ENCODE measurements at regions not wholly inside any gene's neighbourhood (a gene's known extent, or its start where the extent isn't known, plus 50 kb on each side); places are given as distances from the start of the nearest gene placed in this dataset.

DNA sequence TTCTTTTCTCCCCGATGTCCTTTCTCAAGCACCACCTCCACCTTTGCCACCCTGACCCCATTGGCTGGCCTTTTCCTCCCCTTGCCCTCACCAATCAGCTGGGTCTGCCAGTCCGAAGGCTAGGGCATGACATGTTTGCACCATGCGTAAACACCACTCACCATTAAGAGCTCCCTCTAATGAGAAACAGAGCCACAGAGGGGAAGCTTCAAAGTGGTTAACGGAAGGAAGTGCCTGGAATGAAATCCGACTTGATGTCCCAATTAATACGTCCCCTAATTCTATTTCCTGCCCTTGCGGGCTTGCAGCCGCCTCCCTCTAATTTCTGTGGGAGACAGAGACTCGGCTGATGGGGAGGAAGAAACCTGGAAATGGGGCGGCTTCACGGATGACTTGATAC is 318.5 kb upstream of the TBX3 start:
- no peak for TF ChIP-seq RAD21 (conservative IDR thresholded peaks at IDR 0.05)
- no peak for TF ChIP-seq EZH2 (IDR thresholded peaks at IDR 0.05; ENCODE audit: borderline replicate concordance, insufficient read depth, low read length, poor library complexity, severe bottlenecking)
- TF ChIP-seq, protein P1, sequence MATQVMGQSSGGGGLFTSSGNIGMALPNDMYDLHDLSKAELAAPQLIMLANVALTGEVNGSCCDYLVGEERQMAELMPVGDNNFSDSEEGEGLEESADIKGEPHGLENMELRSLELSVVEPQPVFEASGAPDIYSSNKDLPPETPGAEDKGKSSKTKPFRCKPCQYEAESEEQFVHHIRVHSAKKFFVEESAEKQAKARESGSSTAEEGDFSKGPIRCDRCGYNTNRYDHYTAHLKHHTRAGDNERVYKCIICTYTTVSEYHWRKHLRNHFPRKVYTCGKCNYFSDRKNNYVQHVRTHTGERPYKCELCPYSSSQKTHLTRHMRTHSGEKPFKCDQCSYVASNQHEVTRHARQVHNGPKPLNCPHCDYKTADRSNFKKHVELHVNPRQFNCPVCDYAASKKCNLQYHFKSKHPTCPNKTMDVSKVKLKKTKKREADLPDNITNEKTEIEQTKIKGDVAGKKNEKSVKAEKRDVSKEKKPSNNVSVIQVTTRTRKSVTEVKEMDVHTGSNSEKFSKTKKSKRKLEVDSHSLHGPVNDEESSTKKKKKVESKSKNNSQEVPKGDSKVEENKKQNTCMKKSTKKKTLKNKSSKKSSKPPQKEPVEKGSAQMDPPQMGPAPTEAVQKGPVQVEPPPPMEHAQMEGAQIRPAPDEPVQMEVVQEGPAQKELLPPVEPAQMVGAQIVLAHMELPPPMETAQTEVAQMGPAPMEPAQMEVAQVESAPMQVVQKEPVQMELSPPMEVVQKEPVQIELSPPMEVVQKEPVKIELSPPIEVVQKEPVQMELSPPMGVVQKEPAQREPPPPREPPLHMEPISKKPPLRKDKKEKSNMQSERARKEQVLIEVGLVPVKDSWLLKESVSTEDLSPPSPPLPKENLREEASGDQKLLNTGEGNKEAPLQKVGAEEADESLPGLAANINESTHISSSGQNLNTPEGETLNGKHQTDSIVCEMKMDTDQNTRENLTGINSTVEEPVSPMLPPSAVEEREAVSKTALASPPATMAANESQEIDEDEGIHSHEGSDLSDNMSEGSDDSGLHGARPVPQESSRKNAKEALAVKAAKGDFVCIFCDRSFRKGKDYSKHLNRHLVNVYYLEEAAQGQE (IDR thresholded peaks at IDR 0.05; ENCODE audit: borderline replicate concordance), result no peak
- no peak for TF ChIP-seq TAF1 (IDR thresholded peaks at IDR 0.05; ENCODE audit: low read depth)
- TF ChIP-seq, protein P2, sequence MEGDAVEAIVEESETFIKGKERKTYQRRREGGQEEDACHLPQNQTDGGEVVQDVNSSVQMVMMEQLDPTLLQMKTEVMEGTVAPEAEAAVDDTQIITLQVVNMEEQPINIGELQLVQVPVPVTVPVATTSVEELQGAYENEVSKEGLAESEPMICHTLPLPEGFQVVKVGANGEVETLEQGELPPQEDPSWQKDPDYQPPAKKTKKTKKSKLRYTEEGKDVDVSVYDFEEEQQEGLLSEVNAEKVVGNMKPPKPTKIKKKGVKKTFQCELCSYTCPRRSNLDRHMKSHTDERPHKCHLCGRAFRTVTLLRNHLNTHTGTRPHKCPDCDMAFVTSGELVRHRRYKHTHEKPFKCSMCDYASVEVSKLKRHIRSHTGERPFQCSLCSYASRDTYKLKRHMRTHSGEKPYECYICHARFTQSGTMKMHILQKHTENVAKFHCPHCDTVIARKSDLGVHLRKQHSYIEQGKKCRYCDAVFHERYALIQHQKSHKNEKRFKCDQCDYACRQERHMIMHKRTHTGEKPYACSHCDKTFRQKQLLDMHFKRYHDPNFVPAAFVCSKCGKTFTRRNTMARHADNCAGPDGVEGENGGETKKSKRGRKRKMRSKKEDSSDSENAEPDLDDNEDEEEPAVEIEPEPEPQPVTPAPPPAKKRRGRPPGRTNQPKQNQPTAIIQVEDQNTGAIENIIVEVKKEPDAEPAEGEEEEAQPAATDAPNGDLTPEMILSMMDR (IDR thresholded peaks at IDR 0.05; ENCODE audit: poor library complexity, severe bottlenecking), result no peak
- no peak for TF ChIP-seq POLR2AphosphoS5 (IDR thresholded peaks at IDR 0.05)
- no peak for TF ChIP-seq EP300 (conservative IDR thresholded peaks at IDR 0.05; ENCODE audit: poor library complexity, severe bottlenecking)
- no peak for TF ChIP-seq MXI1 (conservative IDR thresholded peaks at IDR 0.05; ENCODE audit: poor library complexity, severe bottlenecking)
- TF ChIP-seq SMC3 (conservative IDR thresholded peaks at IDR 0.05; ENCODE audit: poor library complexity), result no peak
